ENCODE measurements at regions not wholly inside any gene's neighbourhood (a gene's known extent, or its start where the extent isn't known, plus 50 kb on each side); places are given as distances from the start of the nearest gene placed in this dataset.

- no peaks in the 10 kb centered on the region for H3K27me3 ChIP-seq (ENCODE audit: control insufficient read depth in 2 of 2, insufficient read depth in 2 of 2, low read length in 2 of 2)
- H3K9me3 ChIP-seq (replicated peaks; ENCODE audit: control insufficient read depth, insufficient read depth, low read depth, low read length) = no peaks in the 10 kb centered on the region; the same call in 1 of the 2 replicates
- DNase-seq (ENCODE audit: extremely low read depth in 1 of 4, low spot score in 3 of 4) (no peak), FAIRE-seq (no peak), ATAC-seq (no peak)
- intact Hi-C loops (cut with micrococcal nuclease) (no loop called here), in situ Hi-C loops (cut with MboI) (no loop called here)
- TF ChIP-seq IRF2 (CRISPR knock-in tag; IDR thresholded peaks at IDR 0.05) (no peak), PBX2 (CRISPR knock-in tag; IDR thresholded peaks at IDR 0.05; ENCODE audit: low read depth) (no peak), PBX2 (tag; conservative IDR thresholded peaks at IDR 0.05; ENCODE audit: low read depth) (no peak), TAF15 (IDR thresholded peaks at IDR 0.05; ENCODE audit: low read depth, low read length) (no peak)
- no peaks in the 10 kb centered on the region for H3K79me2 ChIP-seq (ENCODE audit: control insufficient read depth, insufficient read depth, low read length)
- no peak overlapping the region for H3K4me3 ChIP-seq
- H4K20me1 ChIP-seq (replicated peaks; ENCODE audit: control insufficient read depth, insufficient read depth, low read length) = no peaks in the 10 kb centered on the region
- H2AFZ ChIP-seq (ENCODE audit: low read depth, low read length) = no peak overlapping the region
- ChIA-PET POLR2A (no interaction called here), CTCF (ENCODE audit: low intra/inter-chr PET ratio) (no interaction called here)
- no peaks in the 10 kb centered on the region for H3K4me1 ChIP-seq (replicated peaks in 1 of 2; ENCODE audit: control insufficient read depth in 2 of 2, insufficient read depth in 2 of 2, low read length in 2 of 2)
- H3K36me3 ChIP-seq (ENCODE audit: control insufficient read depth, insufficient read depth, low read length) = no peaks in the 10 kb centered on the region
- no peaks in the 10 kb centered on the region for H3K9me1 ChIP-seq (ENCODE audit: control insufficient read depth, insufficient read depth, low read length)
- H3K4me2 ChIP-seq (ENCODE audit: insufficient read depth, low read length) = no peak overlapping the region
- H3K9ac ChIP-seq (ENCODE audit: insufficient read depth in 1 of 2, low read depth in 2 of 2, low read length in 2 of 2) = no peak overlapping the region
- no peak overlapping the region for H3K27ac ChIP-seq (ENCODE audit: extremely low read depth, low read depth, low read length)
- BruUV-seq (replicated peaks) = no TSS peak
Observed at GRCh38 chr7:86326847-86327246, 316.9 kb upstream of the GRM3 start.

GRCh38 chr7:86320889-86321288, 322.8 kb upstream of the GRM3 start:
- FAIRE-seq (no peak), DNase-seq (ENCODE audit: extremely low read depth in 1 of 4, low spot score in 3 of 4) (no peak)
- TF ChIP-seq ZKSCAN1 (IDR thresholded peaks at IDR 0.05; ENCODE audit: low read depth, low read length) = no peak
- TF ChIP-seq ETV6 (IDR thresholded peaks at IDR 0.05; ENCODE audit: borderline replicate concordance in 1 of 2, low read depth in 2 of 2, low read length in 1 of 2) = no peak
- TF ChIP-seq ETV6 (CRISPR knock-in tag; IDR thresholded peaks at IDR 0.05; ENCODE audit: borderline replicate concordance) = no peak
- no peak for TF ChIP-seq NELFE (IDR thresholded peaks at IDR 0.05; ENCODE audit: insufficient read depth, insufficient read length)
- TF ChIP-seq NFE2 (IDR thresholded peaks at IDR 0.05; ENCODE audit: low read depth) = no peak
- no peak for TF ChIP-seq RERE (CRISPR knock-in tag; IDR thresholded peaks at IDR 0.05; ENCODE audit: borderline replicate concordance)

More at GRCh38 chr7:86320889-86321288, 322.8 kb upstream of the GRM3 start:
- Histone ChIP-seq H3K9me3 (replicated peaks; ENCODE audit: control insufficient read depth, insufficient read depth, low read depth, low read length) (no peaks in the 10 kb centered on the region), H3K27ac (ENCODE audit: extremely low read depth, low read depth, low read length) (no peak overlapping the region), H3K4me3 (no peak overlapping the region), H3K9me1 (ENCODE audit: control insufficient read depth, insufficient read depth, low read length) (no peaks in the 10 kb centered on the region), H3K9ac (ENCODE audit: insufficient read depth in 1 of 2, low read depth in 2 of 2, low read length in 2 of 2) (no peak overlapping the region), H3K4me1 (replicated peaks in 1 of 2; ENCODE audit: control insufficient read depth in 2 of 2, insufficient read depth in 2 of 2, low read length in 2 of 2) (no peaks in the 10 kb centered on the region), H3K27me3 (ENCODE audit: control insufficient read depth in 2 of 2, insufficient read depth in 2 of 2, low read length in 2 of 2) (no peaks in the 10 kb centered on the region), H3K36me3 (ENCODE audit: control insufficient read depth, insufficient read depth, low read length) (no peaks in the 10 kb centered on the region), H3K4me2 (ENCODE audit: insufficient read depth, low read length) (no peak overlapping the region), H2AFZ (ENCODE audit: low read depth, low read length) (no peak overlapping the region), H4K20me1 (replicated peaks; ENCODE audit: control insufficient read depth, insufficient read depth, low read length) (no peaks in the 10 kb centered on the region), H3K79me2 (ENCODE audit: control insufficient read depth, insufficient read depth, low read length) (no peaks in the 10 kb centered on the region)
- 0% methylated on average over 1 of the region's 1 CpG for WGBS (ENCODE audit: insufficient coverage, low coverage, missing lambda C conversion rate)
- POLR2A ChIA-PET = no interaction called here
- in situ Hi-C loops (cut with MboI) (no loop called here), intact Hi-C loops (cut with micrococcal nuclease) (no loop called here)
- ATAC-seq = no peak
- CTCF ChIA-PET (ENCODE audit: low intra/inter-chr PET ratio) = no interaction called here
- no TSS peak for BruUV-seq (replicated peaks)

Data from K562 (cell line).